Mucosa of stomach (tissue), 1 donor: ENCODE measurements at regions not wholly inside any gene's neighbourhood (a gene's known extent, or its start where the extent isn't known, plus 50 kb on each side); places are given as distances from the start of the nearest gene placed in this dataset.

ENCODE experiments used
- H3K27me3 ChIP-seq: one replicate; pipeline ENCODE4 v1.7.0; 2013; ENCODE audit warnings: mild to moderate bottlenecking, low read length; ENCODE audit not compliant: control insufficient read depth, insufficient read depth
- H3K36me3 ChIP-seq: one replicate; pipeline ENCODE4 v1.7.0; 2013; ENCODE audit warnings: low read length; ENCODE audit not compliant: control insufficient read depth, insufficient read depth
- H3K4me1 ChIP-seq: one replicate; pipeline ENCODE4 v1.7.0; 2013; ENCODE audit warnings: mild to moderate bottlenecking, low read length; ENCODE audit not compliant: control insufficient read depth, insufficient read depth
- H3K4me3 ChIP-seq: one replicate; pipeline ENCODE4 v1.7.0; 2013; ENCODE audit warnings: low read length
- H3K9ac ChIP-seq: one replicate; pipeline ENCODE4 v1.7.0; 2013; ENCODE audit warnings: mild to moderate bottlenecking, low read length, moderate library complexity
- H3K9me3 ChIP-seq: one replicate; pipeline ENCODE4 v1.7.0; 2013; ENCODE audit warnings: mild to moderate bottlenecking, low read length, moderate library complexity; ENCODE audit not compliant: control insufficient read depth
- donor health status: Pancreatic carcinoma.

- Histone ChIP-seq H3K4me3 (no peak overlapping the region), H3K36me3 (no peaks in the 10 kb centered on the region), H3K9me3 (no peaks in the 10 kb centered on the region), H3K27me3 (no peaks in the 10 kb centered on the region), H3K4me1 (peaks cover 6% of the 10 kb centered on the region), H3K9ac (no peak overlapping the region)
These were observed 216.5 kb upstream of the SSTR4 start for GRCh38 chr20:22818636-22819035.

DNA sequence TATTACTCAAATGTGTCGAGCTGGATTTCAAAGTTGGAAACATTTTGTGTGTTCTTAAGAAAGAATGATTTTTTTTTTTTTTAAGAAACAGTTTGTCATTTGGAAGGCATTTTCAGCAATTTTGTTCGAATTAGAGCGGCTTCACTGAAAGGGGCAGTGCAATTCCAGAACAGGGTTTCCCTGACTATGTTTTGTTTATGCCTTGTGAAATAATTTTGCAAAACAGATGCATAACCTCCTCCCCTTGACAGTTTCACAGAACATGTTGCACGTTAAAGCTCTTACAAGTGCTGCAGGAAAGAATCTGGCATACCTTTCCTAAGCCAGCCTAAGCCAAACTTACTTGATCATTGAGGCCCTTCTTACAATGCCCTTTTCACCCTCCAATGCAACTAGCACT, 216.0 kb upstream of the SSTR4 start:
- Histone ChIP-seq H3K27me3 (no peaks in the 10 kb centered on the region), H3K9me3 (no peaks in the 10 kb centered on the region), H3K4me3 (no peak overlapping the region), H3K4me1 (peaks cover 5% of the 10 kb centered on the region), H3K36me3 (no peaks in the 10 kb centered on the region), H3K9ac (no peak overlapping the region)

DNA sequence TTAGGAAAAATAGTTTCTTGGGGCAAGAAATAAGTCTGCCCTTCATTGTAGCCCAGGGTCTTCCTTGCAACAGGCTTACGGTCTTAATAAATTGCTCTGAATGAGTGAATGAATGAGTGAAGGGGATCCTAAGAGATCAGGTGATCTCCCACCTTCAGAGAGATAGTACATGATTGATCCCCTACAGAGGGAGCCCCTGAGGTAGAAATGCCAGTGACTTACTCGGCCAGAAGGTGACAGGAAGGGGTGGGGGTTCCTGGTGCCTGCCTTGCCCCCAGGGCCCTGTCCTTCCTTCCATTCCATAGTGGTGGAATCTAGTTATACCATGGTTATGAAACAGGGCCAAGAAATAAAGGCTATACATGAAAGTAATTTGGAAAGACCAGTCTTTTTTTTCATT, 215.3 kb upstream of the SSTR4 start:
- no peaks in the 10 kb centered on the region for H3K27me3 ChIP-seq
- no peaks in the 10 kb centered on the region for H3K9me3 ChIP-seq
- H3K4me1 ChIP-seq: no peaks in the 10 kb centered on the region
- H3K9ac ChIP-seq: no peak overlapping the region
- H3K36me3 ChIP-seq: no peaks in the 10 kb centered on the region
- H3K4me3 ChIP-seq: no peak overlapping the region

- Histone ChIP-seq H3K27me3 (no peaks in the 10 kb centered on the region), H3K4me3 (no peak overlapping the region), H3K4me1 (no peaks in the 10 kb centered on the region), H3K9ac (no peak overlapping the region), H3K9me3 (no peaks in the 10 kb centered on the region), H3K36me3 (no peaks in the 10 kb centered on the region)
These were observed 213.9 kb upstream of the SSTR4 start for GRCh38 chr20:22821081-22821727.

DNA sequence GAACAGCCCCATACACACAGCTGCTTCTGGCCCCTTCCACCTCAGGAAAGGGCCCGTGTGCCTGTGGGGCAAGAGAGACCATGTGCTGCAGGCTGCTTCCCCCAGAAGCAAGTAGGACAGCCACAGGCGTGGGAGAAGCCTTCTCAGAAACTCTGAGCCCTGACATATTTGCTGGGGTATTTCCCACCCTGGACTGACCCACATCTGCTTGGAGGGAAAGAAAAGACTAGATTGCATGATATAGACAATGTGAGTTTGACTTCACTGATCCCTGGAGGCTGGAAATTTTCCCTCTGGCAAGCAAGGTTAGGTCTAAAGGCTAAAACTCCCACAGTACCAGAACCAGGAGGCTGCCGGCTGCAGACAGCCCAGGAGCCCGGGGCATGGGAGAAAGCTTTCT, 213.3 kb upstream of the SSTR4 start:
- Histone ChIP-seq H3K4me1 (no peaks in the 10 kb centered on the region), H3K9ac (no peak overlapping the region), H3K4me3 (no peak overlapping the region), H3K27me3 (no peaks in the 10 kb centered on the region), H3K9me3 (no peaks in the 10 kb centered on the region), H3K36me3 (no peaks in the 10 kb centered on the region)

GRCh38 chr20:22823119-22823518, 212.0 kb upstream of the SSTR4 start:
- Histone ChIP-seq H3K4me3 (no peak overlapping the region), H3K4me1 (no peaks in the 10 kb centered on the region), H3K36me3 (no peaks in the 10 kb centered on the region), H3K9me3 (no peaks in the 10 kb centered on the region), H3K9ac (no peak overlapping the region), H3K27me3 (no peaks in the 10 kb centered on the region)

DNA sequence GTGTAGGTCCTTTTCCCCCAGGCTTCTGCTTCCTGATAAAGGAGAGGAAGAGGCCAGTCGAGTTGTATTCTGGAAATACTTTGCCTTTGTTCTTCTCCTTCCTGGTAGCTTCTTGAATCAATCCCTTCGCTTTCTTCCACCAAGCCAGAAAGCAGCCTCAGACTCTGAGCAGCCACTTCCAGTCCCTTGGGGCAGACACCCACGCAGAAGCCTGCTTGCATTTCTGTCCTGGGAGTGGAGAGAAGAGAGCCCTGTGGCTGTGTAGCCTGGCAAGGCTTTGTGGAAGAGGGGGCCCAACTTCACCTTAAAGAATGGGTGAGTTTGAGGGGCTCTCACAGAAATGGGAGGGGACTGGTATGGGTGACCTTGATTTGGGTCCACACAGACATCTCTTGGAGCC, 211.0 kb upstream of the SSTR4 start:
- Histone ChIP-seq H3K4me1 (no peaks in the 10 kb centered on the region), H3K9ac (no peak overlapping the region), H3K27me3 (no peaks in the 10 kb centered on the region), H3K9me3 (no peaks in the 10 kb centered on the region), H3K4me3 (no peak overlapping the region), H3K36me3 (no peaks in the 10 kb centered on the region)

GRCh38 chr20:22825076-22825475, 210.0 kb upstream of the SSTR4 start:
- H3K36me3 ChIP-seq: no peaks in the 10 kb centered on the region
- H3K9ac ChIP-seq: no peak overlapping the region
- H3K4me1 ChIP-seq: no peaks in the 10 kb centered on the region
- H3K9me3 ChIP-seq: no peaks in the 10 kb centered on the region
- H3K4me3 ChIP-seq: no peak overlapping the region
- no peaks in the 10 kb centered on the region for H3K27me3 ChIP-seq

DNA sequence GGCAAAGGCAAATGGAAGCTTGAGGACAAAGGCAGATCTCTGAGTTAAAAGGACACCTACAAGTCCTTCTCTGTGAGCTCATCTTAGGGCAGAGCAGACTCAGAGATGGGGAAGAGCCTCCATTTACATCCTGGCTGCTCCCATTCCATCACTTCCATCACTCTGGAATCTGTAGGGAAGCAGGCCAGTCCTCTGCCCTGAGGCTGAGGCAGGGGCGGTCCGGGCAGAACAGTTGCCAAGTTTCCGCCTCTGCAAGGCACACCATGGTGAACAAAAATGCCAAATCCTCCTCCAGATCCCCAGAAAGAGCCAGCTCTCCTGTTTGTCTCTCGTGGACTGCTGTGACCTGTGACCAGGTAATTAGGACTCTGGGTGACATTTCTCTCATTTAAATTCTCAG, 209.6 kb upstream of the SSTR4 start:
- H3K4me1 ChIP-seq: no peaks in the 10 kb centered on the region
- no peaks in the 10 kb centered on the region for H3K36me3 ChIP-seq
- H3K9me3 ChIP-seq: no peaks in the 10 kb centered on the region
- no peaks in the 10 kb centered on the region for H3K27me3 ChIP-seq
- no peak overlapping the region for H3K9ac ChIP-seq
- no peak overlapping the region for H3K4me3 ChIP-seq

GRCh38 chr20:22826306-22827230, 208.5 kb upstream of the SSTR4 start:
- H3K4me1 ChIP-seq: no peaks in the 10 kb centered on the region
- H3K27me3 ChIP-seq: no peaks in the 10 kb centered on the region
- no peaks in the 10 kb centered on the region for H3K36me3 ChIP-seq
- H3K4me3 ChIP-seq: no peak overlapping the region
- H3K9ac ChIP-seq: no peak overlapping the region
- H3K9me3 ChIP-seq: no peaks in the 10 kb centered on the region

- Histone ChIP-seq H3K4me3 (no peak overlapping the region), H3K36me3 (no peaks in the 10 kb centered on the region), H3K4me1 (no peaks in the 10 kb centered on the region), H3K9ac (no peak overlapping the region), H3K9me3 (no peaks in the 10 kb centered on the region), H3K27me3 (no peaks in the 10 kb centered on the region)
These were observed 207.2 kb upstream of the SSTR4 start for GRCh38 chr20:22827916-22828315.

DNA sequence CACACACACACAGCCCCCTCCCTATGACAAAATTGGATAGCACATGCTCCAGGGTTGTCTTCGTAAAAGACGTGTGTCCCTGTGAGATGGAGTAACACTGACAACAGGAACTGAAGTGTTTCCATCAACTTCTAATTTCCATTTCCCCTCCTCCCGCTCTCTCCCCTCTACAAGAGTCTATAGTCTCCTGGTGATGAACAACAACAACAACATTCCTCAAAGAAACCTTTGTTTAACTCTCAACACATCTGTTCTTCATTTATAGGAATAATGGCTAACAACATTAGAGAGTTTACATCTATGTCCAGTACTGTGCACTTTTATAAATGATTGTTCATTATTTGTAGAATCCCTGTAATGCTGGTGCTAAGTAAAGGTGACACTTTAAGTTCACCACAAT, 205.8 kb upstream of the SSTR4 start:
- no peaks in the 10 kb centered on the region for H3K9me3 ChIP-seq
- H3K36me3 ChIP-seq: no peaks in the 10 kb centered on the region
- H3K4me3 ChIP-seq: no peak overlapping the region
- H3K9ac ChIP-seq: no peak overlapping the region
- H3K4me1 ChIP-seq: peaks cover 9% of the 10 kb centered on the region
- H3K27me3 ChIP-seq: no peaks in the 10 kb centered on the region
